ENCODE measurements at regions not wholly inside any gene's neighbourhood (a gene's known extent, or its start where the extent isn't known, plus 50 kb on each side); places are given as distances from the start of the nearest gene placed in this dataset.

GRCh38 chr4:121477480-121477879 is 96.7 kb upstream of the QRFPR start:
- TF ChIP-seq, protein P1, sequence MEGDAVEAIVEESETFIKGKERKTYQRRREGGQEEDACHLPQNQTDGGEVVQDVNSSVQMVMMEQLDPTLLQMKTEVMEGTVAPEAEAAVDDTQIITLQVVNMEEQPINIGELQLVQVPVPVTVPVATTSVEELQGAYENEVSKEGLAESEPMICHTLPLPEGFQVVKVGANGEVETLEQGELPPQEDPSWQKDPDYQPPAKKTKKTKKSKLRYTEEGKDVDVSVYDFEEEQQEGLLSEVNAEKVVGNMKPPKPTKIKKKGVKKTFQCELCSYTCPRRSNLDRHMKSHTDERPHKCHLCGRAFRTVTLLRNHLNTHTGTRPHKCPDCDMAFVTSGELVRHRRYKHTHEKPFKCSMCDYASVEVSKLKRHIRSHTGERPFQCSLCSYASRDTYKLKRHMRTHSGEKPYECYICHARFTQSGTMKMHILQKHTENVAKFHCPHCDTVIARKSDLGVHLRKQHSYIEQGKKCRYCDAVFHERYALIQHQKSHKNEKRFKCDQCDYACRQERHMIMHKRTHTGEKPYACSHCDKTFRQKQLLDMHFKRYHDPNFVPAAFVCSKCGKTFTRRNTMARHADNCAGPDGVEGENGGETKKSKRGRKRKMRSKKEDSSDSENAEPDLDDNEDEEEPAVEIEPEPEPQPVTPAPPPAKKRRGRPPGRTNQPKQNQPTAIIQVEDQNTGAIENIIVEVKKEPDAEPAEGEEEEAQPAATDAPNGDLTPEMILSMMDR (IDR thresholded peaks at IDR 0.05): no peak
- TF ChIP-seq POLR2A (IDR thresholded peaks at IDR 0.05): no peak

Measured in esophagus squamous epithelium (tissue), 4 donors.